Stimulated activated CD8-positive, alpha-beta memory T cell treated with anti-CD3 and anti-CD28 coated beads, Interleukin-4, amount 100 ng/mL, for 1 hour (primary cell): ENCODE measurements at regions not wholly inside any gene's neighbourhood (a gene's known extent, or its start where the extent isn't known, plus 50 kb on each side); places are given as distances from the start of the nearest gene placed in this dataset.
"Not testable (repeated sequence)": the region's sequence is repeated elsewhere in the genome, so short reads cannot be mapped to it uniquely, and the experiment has no call there.

Experiments
- DNase-seq, 2 donors: peaks; one replicate each; pipeline ENCODE4 v3.0.0-alpha.2; 2020; ENCODE audit warnings: low read depth in 2 of 2, low spot score in 1 of 2

- no peak for DNase-seq
Observed at GRCh38 chrX:906586-906985, 276.0 kb downstream of the SHOX start.

GRCh38 chrX:905848-906566, 275.4 kb downstream of the SHOX start:
- DNase-seq = no peak

- no peak for DNase-seq
Observed at GRCh38 chrX:903116-903515, 272.5 kb downstream of the SHOX start.

DNA sequence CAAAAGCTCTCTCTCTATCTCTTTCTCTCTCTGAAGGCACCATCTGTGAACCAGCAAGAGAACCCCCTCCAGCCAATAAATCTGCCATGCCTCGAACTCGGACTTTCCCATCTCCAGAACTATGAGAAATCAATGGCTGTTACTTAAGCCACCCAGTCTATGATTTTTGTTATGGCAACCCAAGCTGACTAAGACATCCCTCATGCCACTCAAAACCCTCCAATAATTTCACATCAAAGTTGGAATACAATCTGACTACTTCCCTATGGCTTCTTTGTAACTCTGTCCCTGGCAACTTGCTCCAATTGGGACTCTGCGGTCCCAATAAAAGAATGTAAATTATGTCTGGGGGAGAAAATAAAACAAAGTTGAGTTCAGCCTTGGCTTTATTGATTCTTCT, 265.7 kb downstream of the SHOX start:
- DNase-seq = no peak

DNA sequence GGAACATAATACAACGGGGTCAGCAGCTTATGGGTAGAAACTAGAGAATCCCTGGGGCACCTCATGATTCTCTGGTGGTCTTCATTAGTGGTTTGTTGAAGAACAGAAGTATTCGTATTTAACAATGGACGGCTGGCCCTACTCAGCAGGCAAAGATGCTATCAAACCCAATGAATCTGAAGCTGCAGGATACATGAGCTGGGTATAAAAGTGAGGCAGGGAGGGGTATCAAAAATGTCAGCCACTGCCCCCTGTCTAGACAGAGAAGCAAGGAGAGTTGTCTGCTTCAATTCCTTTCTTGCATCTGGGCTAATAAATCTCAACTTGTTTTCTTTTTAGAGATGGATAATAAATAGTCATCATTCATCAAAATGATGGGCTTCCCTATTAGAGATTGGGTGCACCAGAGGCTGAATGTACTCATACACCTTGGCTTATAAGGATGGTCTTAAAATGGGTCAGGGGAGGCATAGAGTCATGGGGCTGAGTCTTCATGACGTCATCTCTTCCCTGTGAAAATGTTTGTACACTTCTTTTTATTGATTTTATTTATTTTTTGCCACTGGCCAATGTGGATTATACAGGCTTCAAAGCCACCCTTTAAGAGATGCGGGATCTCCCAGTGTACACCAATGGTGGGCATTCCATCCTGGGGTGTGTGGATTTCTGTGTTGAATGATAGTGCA, 259.5 kb downstream of the SHOX start:
- DNase-seq = no peak

DNA sequence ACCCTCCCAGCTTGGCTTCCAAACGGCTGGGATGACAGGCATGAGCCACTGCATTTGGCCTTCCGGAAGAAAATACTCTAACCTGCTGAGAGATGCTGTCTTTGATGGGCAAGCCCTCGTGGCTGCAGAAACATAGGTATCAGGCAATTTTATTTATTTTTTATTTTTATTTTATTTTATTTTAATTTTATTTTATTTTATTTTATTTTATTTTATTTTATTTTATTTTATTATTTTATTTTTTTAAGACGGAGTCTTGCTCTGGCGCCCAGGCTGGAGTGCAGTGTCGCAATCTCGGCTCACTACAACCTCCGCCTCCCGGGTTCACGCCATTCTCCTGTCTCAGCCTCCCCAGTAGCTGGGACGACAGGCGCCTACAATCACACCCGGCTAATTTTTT, 257.1 kb downstream of the SHOX start:
- DNase-seq = not testable (repeated sequence)

GRCh38 chrX:883588-883987, 253.0 kb downstream of the SHOX start:
- DNase-seq = no peak

DNA sequence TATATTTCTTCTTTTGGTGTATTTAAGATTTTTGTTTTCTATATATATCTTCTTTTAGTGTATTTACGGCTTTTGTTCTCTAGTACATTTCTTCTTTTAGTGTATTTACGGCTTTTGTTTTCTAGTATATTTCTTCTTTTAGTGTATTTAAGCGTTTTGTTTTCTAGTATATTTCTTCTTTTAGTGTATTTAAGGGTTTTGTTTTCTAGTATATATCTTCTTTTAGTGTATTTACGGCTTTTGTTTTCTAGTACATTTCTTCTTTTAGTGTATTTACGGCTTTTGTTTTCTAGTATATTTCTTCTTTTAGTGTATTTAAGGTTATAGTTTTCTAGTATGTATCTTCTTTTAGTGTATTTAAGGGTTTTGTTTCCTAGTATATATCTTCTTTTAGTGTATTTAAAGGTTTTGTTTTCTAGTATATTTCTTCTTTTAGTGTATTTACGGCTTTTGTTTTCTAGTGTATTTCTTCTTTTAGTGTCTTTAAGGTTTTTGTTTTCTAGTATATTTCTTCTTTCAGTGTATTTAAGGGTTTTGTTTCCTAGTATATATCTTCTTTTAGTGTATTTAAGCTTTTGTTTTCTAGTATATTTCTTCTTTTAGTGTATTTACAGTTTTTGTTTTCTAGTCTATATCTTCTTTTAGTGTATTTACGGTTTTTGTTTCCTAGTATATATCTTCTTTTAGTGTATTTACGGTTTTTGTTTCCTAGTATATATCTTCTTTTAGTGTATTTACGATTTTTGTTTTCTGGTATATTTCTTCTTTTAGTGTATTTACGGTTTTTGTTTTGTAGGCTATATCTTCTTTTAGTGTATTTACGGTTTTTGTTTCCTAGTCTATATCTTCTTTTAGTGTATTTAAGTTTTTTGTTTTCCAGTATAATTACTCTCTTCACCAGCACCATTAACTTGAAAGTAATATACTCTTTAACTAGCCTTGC, 249.4 kb downstream of the SHOX start:
- not testable (repeated sequence) for DNase-seq

DNA sequence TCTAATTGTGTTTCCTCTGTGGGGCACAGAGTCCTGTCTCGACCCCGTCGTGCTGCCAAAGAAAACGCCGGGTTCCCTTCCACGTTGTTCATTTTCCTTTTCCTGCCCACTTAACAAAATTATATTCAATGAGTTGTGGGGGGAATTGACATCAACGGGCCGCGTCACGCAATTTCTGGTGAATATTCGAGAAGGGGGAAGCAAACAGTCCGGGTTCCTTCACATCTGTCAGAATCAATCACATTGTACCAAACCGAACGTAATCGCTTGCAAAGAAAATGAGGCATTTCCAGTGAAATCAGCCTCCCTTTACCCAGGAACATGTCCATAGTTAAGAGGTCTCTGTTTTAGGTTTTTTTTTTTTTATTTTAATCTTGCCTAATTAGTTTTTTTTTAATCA, 243.5 kb downstream of the SHOX start:
- DNase-seq = no peak

DNA sequence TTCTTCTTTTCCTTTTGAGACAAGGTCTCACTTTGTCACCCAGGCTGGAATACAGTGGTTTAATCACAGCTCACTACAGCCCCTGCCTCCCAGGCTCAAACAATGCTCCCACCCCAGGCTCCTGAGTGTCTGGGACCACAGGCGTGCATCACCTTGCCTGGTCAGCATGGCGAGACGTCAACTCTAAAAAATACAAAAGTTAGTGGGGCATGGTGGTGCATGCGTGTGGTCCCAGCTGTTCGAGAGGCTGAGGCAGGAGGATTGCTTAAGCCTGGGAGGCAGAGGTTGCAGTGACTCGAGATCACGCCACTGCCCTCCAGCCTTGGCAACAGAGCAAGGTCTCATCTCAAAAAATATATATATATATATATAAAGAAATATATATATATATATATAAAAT, 242.4 kb downstream of the SHOX start:
- no peak for DNase-seq

GRCh38 chrX:872090-872489, 241.5 kb downstream of the SHOX start:
- no peak for DNase-seq

DNA sequence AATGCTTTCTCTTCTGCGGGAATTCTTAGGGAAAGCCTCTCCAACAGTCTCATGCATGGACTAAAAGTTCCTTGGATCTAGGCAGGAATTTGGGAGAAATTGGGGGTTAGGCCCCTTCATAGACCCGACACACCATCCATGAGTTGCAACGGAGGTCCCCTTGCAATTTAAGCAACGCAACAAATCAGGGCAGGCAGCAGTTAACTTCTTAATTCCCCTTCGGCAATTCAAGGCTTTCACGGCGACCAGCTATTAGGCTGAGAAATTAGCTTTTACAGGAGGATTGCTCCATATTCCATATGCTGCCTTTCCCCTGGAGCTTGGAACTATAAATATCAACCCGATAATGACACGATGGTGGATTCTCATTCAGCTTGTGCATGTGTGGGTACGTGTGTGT, 241.0 kb downstream of the SHOX start:
- no peak for DNase-seq

GRCh38 chrX:867966-868647, 237.5 kb downstream of the SHOX start:
- no peak for DNase-seq

DNA sequence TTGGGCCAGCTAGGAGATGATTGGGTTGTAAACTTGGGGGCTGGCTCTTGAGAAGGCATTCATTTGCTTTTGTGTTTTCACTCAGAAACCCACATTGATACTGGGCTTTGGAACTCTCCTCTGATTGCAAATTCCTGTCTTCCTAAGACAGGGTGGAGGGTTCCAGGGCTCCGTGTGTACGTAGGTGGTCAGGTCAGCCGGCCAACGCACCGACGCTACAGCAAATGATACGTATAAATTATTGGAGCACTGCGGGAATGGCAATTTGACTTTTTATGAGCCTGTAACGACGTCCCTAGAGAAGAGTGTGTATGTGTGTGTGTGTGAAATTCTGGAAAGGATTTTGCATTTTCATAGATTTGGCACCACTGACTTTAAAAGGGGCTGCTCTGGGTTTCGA, 236.9 kb downstream of the SHOX start:
- DNase-seq = no peak

GRCh38 chrX:866441-866990, 235.9 kb downstream of the SHOX start:
- no peak for DNase-seq

DNA sequence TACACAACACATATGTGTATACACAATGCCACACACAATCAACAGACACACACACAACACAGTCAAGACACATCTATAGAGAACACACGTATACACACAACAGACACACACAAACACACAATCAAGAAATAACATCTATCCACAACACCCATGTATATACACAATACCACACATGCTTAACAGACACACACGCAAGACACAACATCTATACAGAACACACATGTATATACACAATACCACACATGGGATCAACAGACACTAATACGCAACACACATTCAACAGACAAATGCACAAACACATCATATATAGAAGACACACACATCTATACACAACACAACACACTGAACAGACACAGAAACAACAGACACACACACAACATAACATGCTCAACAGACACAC, 234.8 kb downstream of the SHOX start:
- no peak for DNase-seq

DNA sequence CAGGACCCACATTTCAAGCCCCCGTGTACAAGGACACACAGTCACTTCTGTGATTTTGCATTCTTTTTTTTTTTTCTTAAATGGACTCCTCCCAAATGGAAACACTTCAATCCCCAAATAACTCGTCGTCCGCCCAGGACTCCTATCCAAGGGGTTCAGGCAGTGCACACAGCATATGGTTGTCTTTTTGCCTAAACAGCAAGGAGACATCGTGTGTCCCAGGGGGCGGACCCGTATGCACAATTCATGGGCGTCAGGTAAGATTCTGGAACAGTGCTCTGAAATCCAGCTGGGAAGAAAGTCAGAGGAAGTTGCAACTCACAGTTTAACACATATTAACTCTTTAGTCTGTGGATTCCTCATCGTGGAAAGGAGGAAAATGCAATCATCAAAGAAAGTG, 231.3 kb downstream of the SHOX start:
- DNase-seq = no peak

- DNase-seq = no peak
Observed at GRCh38 chrX:861340-861890, 230.8 kb downstream of the SHOX start.

DNA sequence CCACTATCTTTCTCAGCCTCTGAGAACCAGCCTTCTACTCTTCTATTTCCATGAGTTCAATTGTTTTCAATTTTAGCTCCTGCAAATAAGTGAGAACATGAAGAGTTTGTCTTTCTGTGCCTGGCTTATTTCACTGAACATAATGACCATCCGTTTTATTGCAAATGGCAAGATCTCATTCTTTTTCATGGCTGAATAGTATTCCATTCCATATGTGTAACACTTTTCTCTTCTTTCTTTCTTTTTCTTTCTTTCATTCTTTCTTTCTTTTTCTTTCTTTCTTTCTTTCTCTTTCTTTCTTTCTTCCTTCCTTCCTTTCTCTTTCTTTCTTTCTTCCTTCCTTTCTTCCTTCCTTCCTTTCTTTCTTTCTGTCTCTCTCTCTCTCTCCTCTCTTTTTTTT, 228.7 kb downstream of the SHOX start:
- DNase-seq = no peak

DNA sequence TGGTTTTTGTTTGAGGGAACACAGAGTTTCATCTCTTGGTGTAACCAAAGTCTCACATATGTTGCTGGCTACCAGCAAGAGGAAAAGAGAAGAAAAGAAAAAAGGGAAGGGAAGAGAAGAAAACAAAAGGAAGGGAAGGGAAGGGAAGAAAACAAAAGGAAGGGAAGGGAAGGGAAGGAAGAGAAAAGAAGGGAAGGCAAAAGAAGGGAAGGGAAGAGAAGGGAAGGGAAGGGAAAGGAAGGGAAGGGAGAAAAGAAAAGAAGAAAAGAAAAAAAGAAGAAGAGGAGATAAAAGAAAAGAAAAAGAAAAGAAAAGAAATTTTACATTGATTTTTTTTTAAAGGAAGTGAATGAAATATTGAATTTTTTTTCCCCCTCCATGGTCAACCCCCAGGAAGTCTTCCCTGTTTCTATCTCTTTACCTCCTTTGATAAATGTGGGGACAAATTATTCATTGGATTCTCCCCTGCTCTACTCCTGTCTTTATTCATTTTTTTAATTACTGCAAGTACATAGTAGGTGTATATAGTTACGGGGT, 228.0 kb downstream of the SHOX start:
- DNase-seq = no peak
